BLaER1 treated with 17β-estradiol and CSF1 and Interleukin-3, amounts not matched to agents 10 nM and 100 nM (cell line): ENCODE measurements at regions not wholly inside any gene's neighbourhood (a gene's known extent, or its start where the extent isn't known, plus 50 kb on each side); places are given as distances from the start of the nearest gene placed in this dataset.

Experiments used
- H3K27ac ChIP-seq, 11 experiments: shearing (Covaris generic); formaldehyde crosslinking; 2 replicates each; pipeline ENCODE4 v1.8.1; 2022
- H3K27me3 ChIP-seq, 11 experiments: shearing (Covaris generic); formaldehyde crosslinking; 2 replicates each; pipeline ENCODE4 v1.8.1; 2022
- H3K36me3 ChIP-seq, 11 experiments: shearing (Covaris generic); formaldehyde crosslinking; 2 replicates each; pipeline ENCODE4 v1.8.1; 2022
- H3K4me1 ChIP-seq, 10 experiments: shearing (Covaris generic); formaldehyde crosslinking; 2 replicates each; pipeline ENCODE4 v1.8.1; 2022
- H3K4me2 ChIP-seq, 11 experiments: shearing (Covaris generic); formaldehyde crosslinking; 2 replicates each; pipeline ENCODE4 v1.8.1; 2022
- H3K4me3 ChIP-seq, 10 experiments: shearing (Covaris generic); formaldehyde crosslinking; 2 replicates each; pipeline ENCODE4 v1.8.1; 2022
- H3K9ac ChIP-seq, 11 experiments: shearing (Covaris generic); formaldehyde crosslinking; 2 replicates each; pipeline ENCODE4 v1.8.1; 2022
- H3K9me3 ChIP-seq, 11 experiments: shearing (Covaris generic); formaldehyde crosslinking; replicated peaks in 1 of 11; 2 replicates each; pipeline ENCODE4 v1.8.1; 2022
- H4K20me1 ChIP-seq, 11 experiments: shearing (Covaris generic); formaldehyde crosslinking; 2 replicates each; pipeline ENCODE4 v1.8.1; 2022
- Cebpa-rat ChIP-seq, 11 experiments: shearing (Covaris generic); IDR thresholded peaks; 2 replicates each; pipeline ENCODE4 v1.8.1; 2022

GRCh38 chr10:64494901-64495300 is 973.7 kb downstream of the REEP3 start:
- H3K4me1 ChIP-seq: no peaks in the 10 kb centered on the region
- H4K20me1 ChIP-seq: no peaks in the 10 kb centered on the region
- H3K9me3 ChIP-seq: peaks cover 0 to 10% (median 0%) of the 10 kb centered on the region in 11 experiments; a peak in 5 of 22 replicates
- H3K27ac ChIP-seq: no peak overlapping the region
- H3K9ac ChIP-seq: no peak overlapping the region
- no peak overlapping the region for H3K4me3 ChIP-seq
- no peaks in the 10 kb centered on the region for H3K27me3 ChIP-seq
- no peaks in the 10 kb centered on the region for H3K36me3 ChIP-seq
- H3K4me2 ChIP-seq: no peak overlapping the region
- TF ChIP-seq Cebpa-rat (IDR thresholded peaks at IDR 0.05): no peak

- Histone ChIP-seq H3K9ac (no peak overlapping the region), H3K4me2 (no peak overlapping the region), H3K9me3 (peaks cover 0 to 10% (median 0%) of the 10 kb centered on the region in 11 experiments; a peak in 5 of 22 replicates), H3K36me3 (no peaks in the 10 kb centered on the region), H4K20me1 (no peaks in the 10 kb centered on the region), H3K4me1 (no peaks in the 10 kb centered on the region), H3K27me3 (no peaks in the 10 kb centered on the region), H3K4me3 (no peak overlapping the region), H3K27ac (no peak overlapping the region)
- no peak for TF ChIP-seq Cebpa-rat (IDR thresholded peaks at IDR 0.05)
Measured at GRCh38 chr10:64497306-64497705, 976.1 kb downstream of the REEP3 start.

- no peaks in the 10 kb centered on the region for H3K27me3 ChIP-seq
- no peak overlapping the region for H3K9ac ChIP-seq
- no peaks in the 10 kb centered on the region for H4K20me1 ChIP-seq
- H3K4me2 ChIP-seq: no peak overlapping the region
- H3K9me3 ChIP-seq: peaks cover 0 to 10% (median 0%) of the 10 kb centered on the region in 11 experiments; a peak in 5 of 22 replicates
- no peaks in the 10 kb centered on the region; a peak in 1 of 20 replicates for H3K4me1 ChIP-seq
- H3K4me3 ChIP-seq: no peak overlapping the region
- no peak for TF ChIP-seq Cebpa-rat (IDR thresholded peaks at IDR 0.05)
- H3K27ac ChIP-seq: no peak overlapping the region
- H3K36me3 ChIP-seq: no peaks in the 10 kb centered on the region
Measured at GRCh38 chr10:64501807-64502206, 980.6 kb downstream of the REEP3 start.

GRCh38 chr10:64502936-64503335 is 981.7 kb downstream of the REEP3 start:
- H4K20me1 ChIP-seq: no peaks in the 10 kb centered on the region
- H3K36me3 ChIP-seq: no peaks in the 10 kb centered on the region
- TF ChIP-seq Cebpa-rat (IDR thresholded peaks at IDR 0.05): no peak
- no peak overlapping the region for H3K4me2 ChIP-seq
- no peaks in the 10 kb centered on the region for H3K27me3 ChIP-seq
- H3K27ac ChIP-seq: no peak overlapping the region
- H3K4me1 ChIP-seq: no peaks in the 10 kb centered on the region; a peak in 1 of 20 replicates
- peaks cover 0 to 10% (median 0%) of the 10 kb centered on the region in 11 experiments; a peak in 5 of 22 replicates for H3K9me3 ChIP-seq
- H3K4me3 ChIP-seq: no peak overlapping the region
- H3K9ac ChIP-seq: no peak overlapping the region

- Histone ChIP-seq H3K4me1 (no peaks in the 10 kb centered on the region; a peak in 1 of 20 replicates), H3K9ac (no peak overlapping the region), H3K27me3 (no peaks in the 10 kb centered on the region), H3K4me2 (no peak overlapping the region), H3K27ac (no peak overlapping the region), H3K4me3 (no peak overlapping the region), H3K9me3 (peaks cover 0 to 10% (median 0%) of the 10 kb centered on the region in 11 experiments; a peak in 5 of 22 replicates), H4K20me1 (no peaks in the 10 kb centered on the region), H3K36me3 (no peaks in the 10 kb centered on the region)
- TF ChIP-seq Cebpa-rat (IDR thresholded peaks at IDR 0.05): no peak
Measured at GRCh38 chr10:64503429-64503828, 982.2 kb downstream of the REEP3 start.

- Histone ChIP-seq H3K9me3 (no peaks in the 10 kb centered on the region), H3K4me2 (no peak overlapping the region), H3K27me3 (no peaks in the 10 kb centered on the region), H3K4me3 (no peak overlapping the region), H3K4me1 (no peaks in the 10 kb centered on the region; a peak in 1 of 20 replicates), H4K20me1 (no peaks in the 10 kb centered on the region), H3K36me3 (no peaks in the 10 kb centered on the region), H3K9ac (no peak overlapping the region), H3K27ac (no peak overlapping the region)
- no peak for TF ChIP-seq Cebpa-rat (IDR thresholded peaks at IDR 0.05)
Measured at GRCh38 chr10:64505501-64505900, 984.3 kb downstream of the REEP3 start.

GRCh38 chr10:64506963-64507362 is 985.8 kb downstream of the REEP3 start:
- no peak for TF ChIP-seq Cebpa-rat (IDR thresholded peaks at IDR 0.05)
- Histone ChIP-seq H3K27me3 (no peaks in the 10 kb centered on the region), H3K4me2 (no peak overlapping the region), H3K9me3 (no peaks in the 10 kb centered on the region), H3K4me1 (no peaks in the 10 kb centered on the region; a peak in 1 of 20 replicates), H3K36me3 (no peaks in the 10 kb centered on the region), H3K9ac (no peak overlapping the region), H4K20me1 (no peaks in the 10 kb centered on the region), H3K27ac (no peak overlapping the region), H3K4me3 (no peak overlapping the region)

GRCh38 chr10:64507651-64508028 is 986.4 kb downstream of the REEP3 start:
- H3K9me3 ChIP-seq: no peaks in the 10 kb centered on the region
- H3K4me2 ChIP-seq: no peak overlapping the region
- H4K20me1 ChIP-seq: no peaks in the 10 kb centered on the region
- H3K36me3 ChIP-seq: no peaks in the 10 kb centered on the region
- TF ChIP-seq Cebpa-rat (IDR thresholded peaks at IDR 0.05): no peak
- no peaks in the 10 kb centered on the region; a peak in 1 of 20 replicates for H3K4me1 ChIP-seq
- no peak overlapping the region for H3K9ac ChIP-seq
- no peak overlapping the region for H3K4me3 ChIP-seq
- H3K27me3 ChIP-seq: no peaks in the 10 kb centered on the region
- no peak overlapping the region for H3K27ac ChIP-seq

- H3K4me3 ChIP-seq: no peak overlapping the region
- no peaks in the 10 kb centered on the region; a peak in 1 of 20 replicates for H3K4me1 ChIP-seq
- no peaks in the 10 kb centered on the region for H3K36me3 ChIP-seq
- H3K4me2 ChIP-seq: no peak overlapping the region
- no peak overlapping the region for H3K9ac ChIP-seq
- TF ChIP-seq Cebpa-rat (IDR thresholded peaks at IDR 0.05): no peak
- H3K9me3 ChIP-seq: no peaks in the 10 kb centered on the region
- no peaks in the 10 kb centered on the region for H4K20me1 ChIP-seq
- H3K27ac ChIP-seq: no peak overlapping the region
- H3K27me3 ChIP-seq: no peaks in the 10 kb centered on the region
Measured at GRCh38 chr10:64508029-64508661, 986.9 kb downstream of the REEP3 start.

GRCh38 chr10:64515970-64516699 is 994.9 kb downstream of the REEP3 start:
- H3K36me3 ChIP-seq: no peaks in the 10 kb centered on the region

More at GRCh38 chr10:64515970-64516699, 994.9 kb downstream of the REEP3 start:
- TF ChIP-seq Cebpa-rat (IDR thresholded peaks at IDR 0.05): no peak
- Histone ChIP-seq H3K9ac (no peak overlapping the region), H3K27me3 (no peaks in the 10 kb centered on the region), H4K20me1 (no peaks in the 10 kb centered on the region), H3K4me1 (no peaks in the 10 kb centered on the region), H3K9me3 (no peaks in the 10 kb centered on the region), H3K27ac (no peak overlapping the region), H3K4me2 (no peak overlapping the region), H3K4me3 (no peak overlapping the region)
